ENCODE measurements at regions not wholly inside any gene's neighbourhood (a gene's known extent, or its start where the extent isn't known, plus 50 kb on each side); places are given as distances from the start of the nearest gene placed in this dataset.

GRCh38 chr15:39273717-39274411, 307.0 kb upstream of the THBS1 start (continued):
- TF ChIP-seq POLR2AphosphoS2 (IDR thresholded peaks at IDR 0.05; ENCODE audit: low read depth, low read length) (no peak), FOSL1 (CRISPR knock-in tag; IDR thresholded peaks at IDR 0.05; ENCODE audit: borderline replicate concordance) (peak; percentile 85; the same call in 1 of the 2 replicates), STAT5B (CRISPR knock-in tag; IDR thresholded peaks at IDR 0.05) (no peak), ZNF777 (CRISPR knock-in tag; IDR thresholded peaks at IDR 0.05) (no peak), ZNF326 (CRISPR knock-in tag; IDR thresholded peaks at IDR 0.05; ENCODE audit: borderline replicate concordance) (no peak), PLRG1 (conservative IDR thresholded peaks at IDR 0.05) (no peak), ZIK1 (CRISPR knock-in tag; IDR thresholded peaks at IDR 0.05; ENCODE audit: borderline replicate concordance, low read depth) (no peak), ZNF20 (CRISPR knock-in tag; IDR thresholded peaks at IDR 0.05) (no peak), ERF (CRISPR knock-in tag; IDR thresholded peaks at IDR 0.05) (peak; percentile 80), ZNF580 (CRISPR knock-in tag; IDR thresholded peaks at IDR 0.05; ENCODE audit: borderline replicate concordance, low read depth) (no peak), ATM (IDR thresholded peaks at IDR 0.05; ENCODE audit: borderline replicate concordance) (no peak), NONO (IDR thresholded peaks at IDR 0.05) (no peak), NONO (CRISPR knock-in tag; conservative IDR thresholded peaks at IDR 0.05) (no peak; the same call in 1 of the 2 replicates), RBM39 (IDR thresholded peaks at IDR 0.05; ENCODE audit: low read depth, low read length, poor library complexity, severe bottlenecking) (no peak), MIER3 (CRISPR knock-in tag; IDR thresholded peaks at IDR 0.05; ENCODE audit: borderline replicate concordance) (no peak), MATR3 (CRISPR knock-in tag; IDR thresholded peaks at IDR 0.05) (no peak), FLYWCH1 (CRISPR knock-in tag; IDR thresholded peaks at IDR 0.05) (no peak), KDM4B (CRISPR knock-in tag; IDR thresholded peaks at IDR 0.05) (peak; percentile 56; the same call in 1 of the 2 replicates), TCF7 (IDR thresholded peaks at IDR 0.05; ENCODE audit: low read depth) (peak; percentile 94), ZFP90 (CRISPR knock-in tag; IDR thresholded peaks at IDR 0.05; ENCODE audit: borderline replicate concordance) (peak; percentile 76; the same call in 1 of the 2 replicates), ZNF614 (CRISPR knock-in tag; IDR thresholded peaks at IDR 0.05; ENCODE audit: borderline replicate concordance) (no peak), ZNF598 (CRISPR knock-in tag; IDR thresholded peaks at IDR 0.05; ENCODE audit: borderline replicate concordance) (no peak), ZNF749 (CRISPR knock-in tag; IDR thresholded peaks at IDR 0.05; ENCODE audit: borderline replicate concordance) (no peak), NAIF1 (CRISPR knock-in tag; IDR thresholded peaks at IDR 0.05; ENCODE audit: borderline replicate concordance) (no peak), U2AF2 (IDR thresholded peaks at IDR 0.05; ENCODE audit: low read depth, low read length) (no peak), HOXA5 (CRISPR knock-in tag; IDR thresholded peaks at IDR 0.05) (no peak; the same call in 1 of the 2 replicates), RFX3 (CRISPR knock-in tag; IDR thresholded peaks at IDR 0.05) (no peak), CENPX (CRISPR knock-in tag; IDR thresholded peaks at IDR 0.05) (no peak), RNF219 (CRISPR knock-in tag; IDR thresholded peaks at IDR 0.05) (no peak), ZNF432 (CRISPR knock-in tag; IDR thresholded peaks at IDR 0.05; ENCODE audit: borderline replicate concordance) (no peak), MLX (CRISPR knock-in tag; IDR thresholded peaks at IDR 0.05) (peak; percentile 54; the same call in 1 of the 2 replicates)
